ENCODE measurements at regions not wholly inside any gene's neighbourhood (a gene's known extent, or its start where the extent isn't known, plus 50 kb on each side); places are given as distances from the start of the nearest gene placed in this dataset.
"Not testable (repeated sequence)": the region's sequence is repeated elsewhere in the genome, so short reads cannot be mapped to it uniquely, and the experiment has no call there.

- DNase-seq, result not testable (repeated sequence)
Measured at GRCh38 chr2:111432423-111432822, 311.7 kb downstream of the BCL2L11 start.

GRCh38 chr2:111432916-111433499 is 312.3 kb downstream of the BCL2L11 start:
- not testable (repeated sequence) for DNase-seq

GRCh38 chr2:111433892-111434607 is 313.3 kb downstream of the BCL2L11 start:
- DNase-seq, result not testable (repeated sequence)

GRCh38 chr2:111434608-111434939 is 313.9 kb downstream of the BCL2L11 start:
- DNase-seq, result not testable (repeated sequence)

GRCh38 chr2:111435553-111436310 is 315.0 kb downstream of the BCL2L11 start:
- DNase-seq, result not testable (repeated sequence)

GRCh38 chr2:111436411-111436810 is 315.7 kb downstream of the BCL2L11 start:
- not testable (repeated sequence) for DNase-seq

- not testable (repeated sequence) for DNase-seq
Measured at GRCh38 chr2:111437288-111437990, 316.7 kb downstream of the BCL2L11 start.

GRCh38 chr2:111438161-111438560 is 317.4 kb downstream of the BCL2L11 start:
- not testable (repeated sequence) for DNase-seq

- DNase-seq, result not testable (repeated sequence)
Measured at GRCh38 chr2:111439237-111439636, 318.5 kb downstream of the BCL2L11 start.

- not testable (repeated sequence) for DNase-seq
Measured at GRCh38 chr2:111441614-111442013, 320.9 kb downstream of the BCL2L11 start.

GRCh38 chr2:111442767-111443454 is 322.2 kb downstream of the BCL2L11 start:
- not testable (repeated sequence) for DNase-seq

GRCh38 chr2:111444516-111444915 is 323.8 kb downstream of the BCL2L11 start:
- DNase-seq, result not testable (repeated sequence)

- not testable (repeated sequence) for DNase-seq
Measured at GRCh38 chr2:111445191-111445929, 324.6 kb downstream of the BCL2L11 start.

GRCh38 chr2:111445941-111446340 is 325.2 kb downstream of the BCL2L11 start:
- not testable (repeated sequence) for DNase-seq

GRCh38 chr2:111447482-111447881 is 326.8 kb downstream of the BCL2L11 start:
- DNase-seq, result not testable (repeated sequence)

GRCh38 chr2:111448796-111449195 is 328.1 kb downstream of the BCL2L11 start:
- not testable (repeated sequence) for DNase-seq

GRCh38 chr2:111450526-111450925 is 329.8 kb downstream of the BCL2L11 start:
- DNase-seq, result not testable (repeated sequence)

- not testable (repeated sequence) for DNase-seq
Measured at GRCh38 chr2:111451692-111452199, 331.0 kb downstream of the BCL2L11 start.

GRCh38 chr2:111452208-111452607 is 331.5 kb downstream of the BCL2L11 start:
- not testable (repeated sequence) for DNase-seq

- DNase-seq, result not testable (repeated sequence)
Measured at GRCh38 chr2:111453308-111453707, 332.6 kb downstream of the BCL2L11 start.

- DNase-seq, result not testable (repeated sequence)
Measured at GRCh38 chr2:111453816-111454215, 333.1 kb downstream of the BCL2L11 start.

Measured in NCI-H226 (cell line).